ENCODE measurements at regions not wholly inside any gene's neighbourhood (a gene's known extent, or its start where the extent isn't known, plus 50 kb on each side); places are given as distances from the start of the nearest gene placed in this dataset.

GRCh38 chr14:76941544-76941943, 87.0 kb downstream of the IRF2BPL start:
- no peak overlapping the region for H3K4me3 ChIP-seq (replicated peaks; ENCODE audit: low read depth, low read length)
- TF ChIP-seq CTCF (IDR thresholded peaks at IDR 0.05; ENCODE audit: low read length, missing control alignments), result no peak
- DNase-seq (ENCODE audit: low read depth), result no peak

- H3K4me3 ChIP-seq (replicated peaks; ENCODE audit: low read depth, low read length), result no peak overlapping the region
- TF ChIP-seq CTCF (IDR thresholded peaks at IDR 0.05; ENCODE audit: low read length, missing control alignments), result no peak
- no peak for DNase-seq (ENCODE audit: low read depth)
These were observed 88.3 kb downstream of the IRF2BPL start for GRCh38 chr14:76940021-76940760.

- DNase-seq (ENCODE audit: low read depth), result no peak
- no peak for TF ChIP-seq CTCF (IDR thresholded peaks at IDR 0.05; ENCODE audit: low read length, missing control alignments)
- no peak overlapping the region for H3K4me3 ChIP-seq (replicated peaks; ENCODE audit: low read depth, low read length)
These were observed 89.3 kb downstream of the IRF2BPL start for GRCh38 chr14:76939015-76939742.

- no peak overlapping the region for H3K4me3 ChIP-seq (replicated peaks; ENCODE audit: low read depth, low read length)
- TF ChIP-seq CTCF (IDR thresholded peaks at IDR 0.05; ENCODE audit: low read length, missing control alignments), result no peak
- no peak for DNase-seq (ENCODE audit: low read depth)
These were observed 90.4 kb downstream of the IRF2BPL start for GRCh38 chr14:76938092-76938500.

GRCh38 chr14:76937181-76938091, 91.1 kb downstream of the IRF2BPL start:
- H3K4me3 ChIP-seq (replicated peaks; ENCODE audit: low read depth, low read length), result no peak overlapping the region
- no peak for TF ChIP-seq CTCF (IDR thresholded peaks at IDR 0.05; ENCODE audit: low read length, missing control alignments)
- peak; percentile 82 for DNase-seq (ENCODE audit: low read depth)

- peak; percentile 35 for DNase-seq (ENCODE audit: low read depth)
- no peak overlapping the region for H3K4me3 ChIP-seq (replicated peaks; ENCODE audit: low read depth, low read length)
- TF ChIP-seq CTCF (IDR thresholded peaks at IDR 0.05; ENCODE audit: low read length, missing control alignments), result no peak
These were observed 92.0 kb downstream of the IRF2BPL start for GRCh38 chr14:76936483-76936882.
